ENCODE measurements at regions not wholly inside any gene's neighbourhood (a gene's known extent, or its start where the extent isn't known, plus 50 kb on each side); places are given as distances from the start of the nearest gene placed in this dataset.

- TF ChIP-seq CTCF (IDR thresholded peaks at IDR 0.05 in 2 of 3, conservative IDR thresholded peaks at IDR 0.05 in 1 of 3; ENCODE audit: borderline replicate concordance in 1 of 3, insufficient read depth in 1 of 3, low read depth in 2 of 3, low read length in 2 of 3), result no peak
- no peak for TF ChIP-seq POLR2A (IDR thresholded peaks at IDR 0.05; ENCODE audit: borderline replicate concordance, extremely low read depth, insufficient read depth, insufficient read length)
- TF ChIP-seq MAX (IDR thresholded peaks at IDR 0.05), result no peak
- TF ChIP-seq CEBPB (IDR thresholded peaks at IDR 0.05; ENCODE audit: low read depth), result no peak
- no peak for TF ChIP-seq EGR1 (IDR thresholded peaks at IDR 0.05; ENCODE audit: low read depth)
- no peak for TF ChIP-seq YY1 (IDR thresholded peaks at IDR 0.05; ENCODE audit: extremely low read depth, insufficient replicate concordance, low read depth, low read length)
- no peak for TF ChIP-seq ZFX (IDR thresholded peaks at IDR 0.05)
- TF ChIP-seq EZH2 (IDR thresholded peaks at IDR 0.05), result no peak
- TF ChIP-seq ZNF274 (IDR thresholded peaks at IDR 0.05; ENCODE audit: low read depth, low read length), result no peak
- no peak for TF ChIP-seq EZH2phosphoT487 (IDR thresholded peaks at IDR 0.05; ENCODE audit: borderline replicate concordance)
Measured at GRCh38 chrX:141375011-141375760, 132.9 kb upstream of the SPANXC start.
